SU-DHL-6 (cell line): ENCODE measurements at regions not wholly inside any gene's neighbourhood (a gene's known extent, or its start where the extent isn't known, plus 50 kb on each side); places are given as distances from the start of the nearest gene placed in this dataset.

Experiments
- CTCF ChIP-seq: fragments of 200-600 bp; sonication (generic); IDR thresholded peaks from one replicate; pipeline ENCODE4 v1.5.1; 2017; ENCODE audit warnings: antibody characterized with exemption, mild to moderate bottlenecking, low read length, moderate library complexity; ENCODE audit not compliant: insufficient read depth, poor library complexity, severe bottlenecking
- EZH2phosphoT487 ChIP-seq: fragments of 200-600 bp; sonication (generic), shearing (Covaris generic); conservative IDR thresholded peaks from 2 replicates; pipeline ENCODE4 v1.6.1; 2018; ENCODE audit warnings: mild to moderate bottlenecking, antibody characterized with exemption, low read length, moderate library complexity, mixed read lengths

DNA sequence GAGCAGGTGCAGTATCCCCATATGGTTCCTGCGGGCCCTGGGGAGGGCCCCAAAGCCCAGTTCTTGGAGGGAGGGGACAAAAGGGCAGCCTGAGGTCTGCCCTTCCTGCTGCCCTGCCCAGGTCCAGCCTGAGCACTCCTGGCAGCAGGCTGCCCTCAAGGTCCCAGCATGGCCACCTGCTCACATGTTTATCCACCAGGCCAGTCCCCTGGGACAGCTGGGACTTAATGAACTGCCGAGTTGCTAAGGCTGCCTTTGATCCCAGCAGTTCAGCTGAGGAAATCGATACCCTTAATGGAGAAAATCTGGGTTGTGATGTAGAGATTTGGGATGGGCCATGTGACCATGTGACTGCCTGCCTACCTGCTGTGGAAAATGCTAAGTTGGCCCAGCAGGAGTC lies 146.2 kb downstream of the TRIM29 start:
- TF ChIP-seq CTCF (no peak), EZH2phosphoT487 (no peak)
